ENCODE measurements at regions not wholly inside any gene's neighbourhood (a gene's known extent, or its start where the extent isn't known, plus 50 kb on each side); places are given as distances from the start of the nearest gene placed in this dataset.
A peak's percentile ranks its signal among the peaks of the same experiment; 100 is the strongest.

- Histone ChIP-seq H3K79me2 (ENCODE audit: insufficient read depth) (no peaks in the 10 kb centered on the region), H3K27ac (no peak overlapping the region), H3K4me1 (ENCODE audit: insufficient read depth) (no peaks in the 10 kb centered on the region), H3K4me2 (ENCODE audit: unreplicated experiment) (no peak overlapping the region), H3K27me3 (replicated peaks; ENCODE audit: insufficient read depth) (no peaks in the 10 kb centered on the region), H3K9me2 (ENCODE audit: insufficient read depth) (no peaks in the 10 kb centered on the region), H3K4me3 (no peak overlapping the region), H3K9ac (no peak overlapping the region), H2AFZ (no peak overlapping the region), H3F3A (ENCODE audit: insufficient read depth) (no peaks in the 10 kb centered on the region), H3K36me3 (ENCODE audit: low read depth) (no peaks in the 10 kb centered on the region), H3K9me3 (ENCODE audit: low read depth) (no peaks in the 10 kb centered on the region), H4K20me1 (ENCODE audit: insufficient read depth) (no peaks in the 10 kb centered on the region)
- WGBS, 2 experiments (ENCODE audit: low coverage in 1 of 2, low lambda C conversion rate in 2 of 2, missing lambda C conversion rate in 2 of 2) = 88 to 99% methylated on average over 3 of the region's 3 CpGs
- no peak for DNase-seq
- TF ChIP-seq EZH2phosphoT487 (IDR thresholded peaks at IDR 0.05; ENCODE audit: insufficient read depth, low read depth) (no peak), EZH2 (IDR thresholded peaks at IDR 0.05; ENCODE audit: insufficient read depth, poor library complexity, severe bottlenecking) (no peak)
- in situ Hi-C loops (cut with MboI) = no loop called here
Observed at GRCh38 chr13:47148543-47148942, 251.7 kb upstream of the HTR2A start.

- H3K4me3 ChIP-seq = no peak overlapping the region
- in situ Hi-C loops (cut with MboI) = no loop called here
- no peaks in the 10 kb centered on the region for H3K36me3 ChIP-seq (ENCODE audit: low read depth)
- no peaks in the 10 kb centered on the region for H3F3A ChIP-seq (ENCODE audit: insufficient read depth)
- WGBS, 2 experiments (ENCODE audit: low coverage in 1 of 2, low lambda C conversion rate in 2 of 2, missing lambda C conversion rate in 2 of 2) = 67 to 79% methylated on average over 2 of the region's 2 CpGs
- DNase-seq = no peak
- H3K9me2 ChIP-seq (ENCODE audit: insufficient read depth) = no peaks in the 10 kb centered on the region
- no peak overlapping the region for H3K27ac ChIP-seq
- no peaks in the 10 kb centered on the region for H3K9me3 ChIP-seq (ENCODE audit: low read depth)
- H3K4me1 ChIP-seq (ENCODE audit: insufficient read depth) = no peaks in the 10 kb centered on the region
- no peak overlapping the region for H3K4me2 ChIP-seq (ENCODE audit: unreplicated experiment)
- H3K9ac ChIP-seq = no peak overlapping the region
- no peaks in the 10 kb centered on the region for H3K79me2 ChIP-seq (ENCODE audit: insufficient read depth)
- H2AFZ ChIP-seq = no peak overlapping the region
- H3K27me3 ChIP-seq (replicated peaks; ENCODE audit: insufficient read depth) = no peaks in the 10 kb centered on the region
- no peaks in the 10 kb centered on the region for H4K20me1 ChIP-seq (ENCODE audit: insufficient read depth)
- TF ChIP-seq EZH2phosphoT487 (IDR thresholded peaks at IDR 0.05; ENCODE audit: insufficient read depth, low read depth) = no peak
- TF ChIP-seq EZH2 (IDR thresholded peaks at IDR 0.05; ENCODE audit: insufficient read depth, poor library complexity, severe bottlenecking) = no peak
Observed at GRCh38 chr13:47147812-47148119, 250.9 kb upstream of the HTR2A start.

GRCh38 chr13:47146991-47147811 lies 250.3 kb upstream of the HTR2A start:
- no peaks in the 10 kb centered on the region for H3K79me2 ChIP-seq (ENCODE audit: insufficient read depth)
- H3K27me3 ChIP-seq (replicated peaks; ENCODE audit: insufficient read depth) = no peaks in the 10 kb centered on the region
- H3K9me2 ChIP-seq (ENCODE audit: insufficient read depth) = no peaks in the 10 kb centered on the region
- no peak overlapping the region for H2AFZ ChIP-seq
- no peak for DNase-seq
- H3K9ac ChIP-seq = no peak overlapping the region
- H3K4me2 ChIP-seq (ENCODE audit: unreplicated experiment) = no peak overlapping the region
- 94 to 97% methylated on average over 2 of the region's 2 CpGs for WGBS, 2 experiments (ENCODE audit: low coverage in 1 of 2, low lambda C conversion rate in 2 of 2, missing lambda C conversion rate in 2 of 2)
- H3K4me1 ChIP-seq (ENCODE audit: insufficient read depth) = no peaks in the 10 kb centered on the region
- no peaks in the 10 kb centered on the region for H3F3A ChIP-seq (ENCODE audit: insufficient read depth)
- H3K27ac ChIP-seq = no peak overlapping the region
- H3K36me3 ChIP-seq (ENCODE audit: low read depth) = no peaks in the 10 kb centered on the region
- in situ Hi-C loops (cut with MboI) = no loop called here
- no peaks in the 10 kb centered on the region for H4K20me1 ChIP-seq (ENCODE audit: insufficient read depth)
- TF ChIP-seq EZH2phosphoT487 (IDR thresholded peaks at IDR 0.05; ENCODE audit: insufficient read depth, low read depth) (no peak), EZH2 (IDR thresholded peaks at IDR 0.05; ENCODE audit: insufficient read depth, poor library complexity, severe bottlenecking) (no peak)
- no peaks in the 10 kb centered on the region for H3K9me3 ChIP-seq (ENCODE audit: low read depth)
- H3K4me3 ChIP-seq = no peak overlapping the region

- Histone ChIP-seq H3K4me1 (ENCODE audit: insufficient read depth) (no peaks in the 10 kb centered on the region), H3K27ac (no peak overlapping the region), H3K9me2 (ENCODE audit: insufficient read depth) (no peaks in the 10 kb centered on the region), H2AFZ (no peak overlapping the region), H3K9me3 (ENCODE audit: low read depth) (no peaks in the 10 kb centered on the region), H3K4me3 (no peak overlapping the region), H3F3A (ENCODE audit: insufficient read depth) (no peaks in the 10 kb centered on the region), H3K9ac (no peak overlapping the region), H3K27me3 (replicated peaks; ENCODE audit: insufficient read depth) (no peaks in the 10 kb centered on the region), H3K79me2 (ENCODE audit: insufficient read depth) (no peaks in the 10 kb centered on the region), H3K36me3 (ENCODE audit: low read depth) (no peaks in the 10 kb centered on the region), H3K4me2 (ENCODE audit: unreplicated experiment) (no peak overlapping the region), H4K20me1 (ENCODE audit: insufficient read depth) (no peaks in the 10 kb centered on the region)
- DNase-seq = peak; percentile 26
- in situ Hi-C loops (cut with MboI) = no loop called here
- no peak for TF ChIP-seq EZH2phosphoT487 (IDR thresholded peaks at IDR 0.05; ENCODE audit: insufficient read depth, low read depth)
- no peak for TF ChIP-seq EZH2 (IDR thresholded peaks at IDR 0.05; ENCODE audit: insufficient read depth, poor library complexity, severe bottlenecking)
Observed at GRCh38 chr13:47146136-47146535, 249.3 kb upstream of the HTR2A start.

- 92 to 100% methylated on average over 1 of the region's 1 CpG for WGBS, 2 experiments (ENCODE audit: low coverage in 1 of 2, low lambda C conversion rate in 2 of 2, missing lambda C conversion rate in 2 of 2)
- Histone ChIP-seq H3K9ac (no peak overlapping the region), H3K36me3 (ENCODE audit: low read depth) (no peaks in the 10 kb centered on the region), H3K4me1 (ENCODE audit: insufficient read depth) (no peaks in the 10 kb centered on the region), H3K9me2 (ENCODE audit: insufficient read depth) (no peaks in the 10 kb centered on the region), H4K20me1 (ENCODE audit: insufficient read depth) (no peaks in the 10 kb centered on the region), H3F3A (ENCODE audit: insufficient read depth) (no peaks in the 10 kb centered on the region), H3K27me3 (replicated peaks; ENCODE audit: insufficient read depth) (no peaks in the 10 kb centered on the region), H3K9me3 (ENCODE audit: low read depth) (no peaks in the 10 kb centered on the region), H3K4me2 (ENCODE audit: unreplicated experiment) (no peak overlapping the region), H3K27ac (no peak overlapping the region), H2AFZ (no peak overlapping the region), H3K4me3 (no peak overlapping the region), H3K79me2 (ENCODE audit: insufficient read depth) (no peaks in the 10 kb centered on the region)
- peak; percentile 6 for DNase-seq
- TF ChIP-seq EZH2phosphoT487 (IDR thresholded peaks at IDR 0.05; ENCODE audit: insufficient read depth, low read depth) (no peak), EZH2 (IDR thresholded peaks at IDR 0.05; ENCODE audit: insufficient read depth, poor library complexity, severe bottlenecking) (no peak)
- in situ Hi-C loops (cut with MboI) = no loop called here
Observed at GRCh38 chr13:47144782-47145181, 247.9 kb upstream of the HTR2A start.
